Muscle of arm (tissue), 1 donor: ENCODE measurements at regions not wholly inside any gene's neighbourhood (a gene's known extent, or its start where the extent isn't known, plus 50 kb on each side); places are given as distances from the start of the nearest gene placed in this dataset.
"Not testable (repeated sequence)": the region's sequence is repeated elsewhere in the genome, so short reads cannot be mapped to it uniquely, and the experiment has no call there.

Source experiments
- DNase-seq: peaks from one replicate; pipeline ENCODE4 v3.0.0-alpha.2; 2013

- DNase-seq, result no peak
Observed at GRCh38 chr4:58871509-58871908, 1761.3 kb upstream of the IGFBP7 start.

GRCh38 chr4:58849026-58849425, 1738.8 kb upstream of the IGFBP7 start:
- DNase-seq, result no peak

DNA sequence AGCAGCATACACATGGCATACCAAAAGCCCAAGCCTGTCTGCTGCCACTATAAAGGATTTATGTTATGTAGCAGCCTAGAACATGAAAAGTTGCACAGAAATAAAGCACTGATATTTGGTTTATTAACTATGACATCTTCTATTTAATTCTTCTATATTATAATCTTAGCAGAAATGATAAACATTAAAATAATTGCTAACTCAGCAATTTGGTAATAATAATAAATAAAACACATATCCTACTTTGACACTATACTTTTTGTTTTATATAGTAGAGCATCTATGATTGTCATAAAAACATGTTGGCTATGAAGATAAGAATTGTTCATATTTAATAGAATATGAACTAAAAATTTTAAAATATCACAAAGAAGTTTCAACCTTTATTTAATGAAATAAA, 1733.3 kb upstream of the IGFBP7 start:
- no peak for DNase-seq

- DNase-seq, result no peak
Observed at GRCh38 chr4:58833126-58833525, 1722.9 kb upstream of the IGFBP7 start.

GRCh38 chr4:58825278-58825677, 1715.1 kb upstream of the IGFBP7 start:
- no peak for DNase-seq

DNA sequence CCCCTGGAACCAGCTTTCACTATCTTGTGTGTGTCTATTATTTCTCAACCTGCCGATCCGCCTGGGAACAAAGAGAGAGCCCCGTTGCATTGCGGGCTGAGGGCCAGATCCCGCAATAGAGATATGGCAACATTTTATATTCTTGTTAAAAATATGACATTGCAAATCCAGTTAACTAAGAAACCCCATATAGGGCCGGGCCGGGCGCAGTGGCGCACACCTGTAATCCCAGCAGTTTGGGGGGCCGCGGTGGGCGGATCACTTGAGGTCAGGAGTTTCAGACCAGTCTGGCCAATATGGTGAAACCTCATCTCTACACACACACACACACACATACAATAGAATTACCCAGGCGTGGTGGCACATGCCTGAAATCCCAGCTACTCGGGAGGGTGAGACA, 1708.4 kb upstream of the IGFBP7 start:
- not testable (repeated sequence) for DNase-seq

DNA sequence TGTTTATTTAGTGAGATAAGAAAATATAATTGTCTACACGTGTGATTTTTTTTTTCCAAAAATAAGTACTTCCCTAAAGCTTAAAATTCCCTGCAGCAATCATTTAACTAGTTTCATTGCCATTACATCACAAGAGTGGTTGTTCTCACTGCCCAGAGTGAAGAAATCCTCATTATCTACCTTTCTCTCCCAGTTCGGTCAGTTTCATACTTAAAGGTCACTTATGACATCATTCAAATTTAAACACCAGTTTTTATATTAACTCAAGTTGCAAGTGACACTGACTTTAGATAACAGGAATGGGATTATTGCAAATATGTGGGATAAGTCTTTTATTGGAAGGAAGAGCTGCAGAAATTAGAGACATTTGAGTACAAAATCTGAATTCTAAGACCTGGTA, 1699.8 kb upstream of the IGFBP7 start:
- DNase-seq, result no peak

DNA sequence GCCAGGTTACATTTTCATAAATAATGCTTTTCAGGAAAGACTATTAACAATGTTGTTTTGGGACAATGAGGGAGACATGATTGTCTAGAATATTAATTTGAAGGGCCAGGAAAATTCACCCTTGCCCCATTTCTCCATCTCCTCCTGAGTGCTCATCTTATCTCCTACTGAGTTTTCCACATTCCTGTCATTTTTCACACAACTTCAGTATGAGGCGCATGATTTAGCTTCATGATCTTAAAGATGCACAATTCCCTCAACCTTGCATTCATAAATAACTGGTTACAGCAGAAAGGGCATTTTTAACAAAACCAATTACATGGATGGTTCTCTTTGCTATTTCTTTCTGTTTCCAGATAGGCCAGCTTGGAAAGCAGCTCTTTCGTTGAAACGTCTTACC, 1699.2 kb upstream of the IGFBP7 start:
- no peak for DNase-seq

DNA sequence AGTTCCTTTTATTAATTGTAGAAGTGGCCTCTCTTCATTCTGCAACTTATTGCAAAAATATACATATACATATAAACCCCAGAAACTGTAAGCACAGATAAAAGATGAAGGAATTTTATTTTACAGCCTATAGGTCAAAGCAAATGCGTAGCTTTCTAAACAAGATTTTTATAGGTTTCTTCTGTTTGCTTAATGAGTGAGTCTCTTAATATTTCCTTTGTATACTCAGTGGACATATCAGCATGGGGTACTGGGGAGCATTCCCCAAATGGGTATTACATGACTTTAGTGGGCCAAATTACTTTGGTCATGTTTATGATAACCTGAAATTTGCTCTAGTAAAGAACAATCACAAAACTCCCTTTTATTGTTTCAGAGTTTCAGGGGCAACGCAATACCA, 1698.6 kb upstream of the IGFBP7 start:
- DNase-seq, result no peak

DNA sequence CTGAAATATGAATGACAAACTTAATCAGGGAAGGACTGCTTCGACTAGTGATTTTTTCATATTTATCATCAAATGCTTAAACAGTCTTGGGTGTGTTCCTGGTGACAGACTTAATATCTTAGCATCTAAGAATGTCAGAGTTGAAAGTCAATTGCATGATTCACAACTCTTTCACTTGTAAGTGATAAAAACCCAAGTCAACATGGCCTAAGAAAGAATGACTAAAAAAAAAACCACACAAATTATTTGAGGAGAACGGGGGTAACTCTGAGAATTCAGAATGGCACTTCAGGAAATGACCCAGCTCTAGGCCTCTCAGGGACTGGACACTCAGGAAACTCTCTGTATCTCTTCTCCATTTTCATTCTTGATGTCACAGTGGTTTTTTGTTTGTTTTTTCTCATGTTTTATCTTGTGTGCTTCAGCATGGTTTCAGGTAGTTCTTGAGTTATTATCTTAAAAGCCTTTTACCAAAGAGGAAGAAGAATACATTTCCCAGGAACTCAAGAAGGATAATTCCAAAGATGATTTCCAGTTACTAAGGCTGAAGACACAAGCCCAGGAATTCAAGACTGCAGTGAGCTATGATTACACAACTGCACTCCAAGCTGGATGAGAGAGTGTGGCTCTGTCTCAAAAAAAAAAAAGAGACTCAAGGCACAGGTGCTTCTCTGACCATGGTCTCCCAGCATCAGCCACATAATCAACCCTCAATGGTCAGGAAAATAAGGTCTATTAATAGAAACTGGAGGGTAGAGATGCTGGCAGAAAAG, 1697.8 kb upstream of the IGFBP7 start:
- DNase-seq, result no peak

GRCh38 chr4:58776627-58777026, 1666.4 kb upstream of the IGFBP7 start:
- DNase-seq, result no peak

- no peak for DNase-seq
Observed at GRCh38 chr4:58767598-58767997, 1657.4 kb upstream of the IGFBP7 start.

DNA sequence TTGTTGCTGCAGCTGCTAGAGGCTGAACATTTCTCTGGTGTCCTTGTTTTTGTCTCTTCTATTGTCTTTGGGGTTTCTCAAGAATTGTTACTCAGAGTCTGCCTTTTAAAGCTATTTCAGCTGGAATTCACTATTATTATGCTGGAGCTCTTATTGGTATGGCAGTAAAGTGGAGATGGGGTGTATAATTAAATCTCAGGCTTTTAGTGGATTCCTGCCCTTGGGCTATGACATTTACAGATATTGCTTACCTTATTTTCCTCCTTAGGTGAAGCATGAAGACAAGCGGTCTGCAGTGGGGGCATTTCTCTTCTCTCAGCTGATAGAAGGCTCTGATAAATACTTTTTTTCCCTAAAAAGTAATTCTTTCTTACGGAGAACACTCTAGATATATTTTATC, 1656.6 kb upstream of the IGFBP7 start:
- no peak for DNase-seq

GRCh38 chr4:58761563-58761962, 1651.4 kb upstream of the IGFBP7 start:
- DNase-seq, result no peak

DNA sequence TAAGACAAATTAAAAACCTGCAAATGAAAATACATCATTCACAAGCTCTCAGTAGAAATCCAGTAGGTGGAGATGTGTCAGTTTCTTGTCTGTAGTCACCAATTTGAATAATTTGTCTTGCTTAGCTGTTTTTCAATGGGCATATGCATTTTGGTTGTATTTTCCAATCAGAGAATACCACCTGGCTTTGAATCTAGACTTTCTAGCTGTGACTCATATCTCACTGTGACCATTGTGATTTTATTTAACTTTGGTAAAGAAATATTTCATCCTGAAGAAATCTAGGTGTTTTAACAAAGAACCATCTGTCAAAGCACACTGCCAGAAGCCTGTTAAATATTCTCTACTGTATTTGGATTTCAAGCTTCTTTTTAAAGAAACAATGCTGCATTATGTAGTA, 1650.6 kb upstream of the IGFBP7 start:
- no peak for DNase-seq

GRCh38 chr4:58760100-58760499, 1649.9 kb upstream of the IGFBP7 start:
- no peak for DNase-seq

DNA sequence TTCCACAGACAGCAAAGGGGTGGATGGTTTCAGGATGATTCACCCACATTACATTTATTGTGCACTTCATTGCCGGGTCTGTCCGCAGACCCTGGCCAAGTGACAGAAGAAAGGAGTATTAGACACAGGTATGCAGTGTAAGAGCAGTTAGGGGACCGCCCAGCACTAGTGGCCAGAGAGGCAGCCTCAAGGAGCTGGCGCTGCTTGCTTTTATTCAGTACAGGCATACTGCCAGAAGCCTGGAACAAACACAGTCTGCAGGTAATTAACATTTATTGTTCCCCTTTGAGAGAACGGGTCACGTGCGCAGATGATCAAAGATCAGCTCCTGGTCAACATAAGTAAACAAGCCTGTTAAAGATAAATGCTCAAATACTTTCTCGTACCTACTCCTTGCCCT, 1639.0 kb upstream of the IGFBP7 start:
- DNase-seq, result no peak

DNA sequence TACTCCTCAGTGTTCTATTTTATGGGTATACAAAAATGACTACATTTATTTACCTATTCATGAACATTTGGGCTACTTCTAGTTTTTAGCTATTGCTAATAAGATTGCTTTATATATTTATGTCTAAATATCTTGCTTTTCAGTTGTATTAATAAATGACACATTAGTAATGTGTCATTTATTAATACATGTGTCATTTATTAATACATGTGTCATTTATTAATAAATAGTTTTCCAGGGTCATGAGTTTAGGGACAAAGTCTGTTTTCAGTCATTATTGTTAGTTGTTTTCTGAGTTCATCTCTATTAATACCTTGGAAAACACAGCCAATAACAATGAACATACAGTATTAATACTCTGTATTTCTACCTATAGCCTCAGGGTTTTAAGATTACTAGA, 1630.7 kb upstream of the IGFBP7 start:
- no peak for DNase-seq

DNA sequence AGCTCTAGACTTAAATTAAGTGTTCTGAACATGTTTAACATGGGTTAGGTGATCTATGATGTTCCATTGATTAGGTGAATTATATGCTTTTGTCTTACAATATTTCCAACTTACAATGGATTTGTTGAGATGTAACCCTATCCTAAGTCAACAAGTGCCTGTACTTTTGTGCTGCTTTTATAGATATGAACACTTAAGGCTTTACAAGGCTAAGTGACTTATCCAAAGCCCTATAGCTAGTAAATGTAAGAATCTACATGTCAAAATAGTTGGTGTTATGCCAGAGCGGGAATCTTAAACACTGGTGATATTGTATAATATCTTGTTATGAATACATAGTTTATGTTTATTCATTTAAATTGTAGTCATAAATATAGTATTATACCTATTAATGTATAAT, 1629.1 kb upstream of the IGFBP7 start:
- no peak for DNase-seq

DNA sequence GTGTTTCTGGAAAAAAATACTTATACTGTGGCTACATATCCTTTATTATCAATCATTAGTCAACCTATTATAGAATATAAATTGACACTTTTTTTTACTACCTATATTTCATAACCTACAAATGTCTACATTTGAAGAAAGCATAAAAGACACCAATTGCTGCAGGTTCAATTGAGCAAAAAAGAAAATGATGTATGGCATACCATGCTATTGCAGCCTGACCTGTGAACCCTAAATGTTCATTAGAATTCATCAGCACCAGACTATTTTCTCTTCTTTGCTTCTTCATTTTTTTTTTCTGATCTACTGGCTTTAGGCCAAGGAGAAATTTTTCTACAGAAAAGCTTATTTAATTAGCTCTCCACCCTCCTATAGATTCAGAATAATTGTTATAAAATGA, 1628.2 kb upstream of the IGFBP7 start:
- DNase-seq, result no peak

DNA sequence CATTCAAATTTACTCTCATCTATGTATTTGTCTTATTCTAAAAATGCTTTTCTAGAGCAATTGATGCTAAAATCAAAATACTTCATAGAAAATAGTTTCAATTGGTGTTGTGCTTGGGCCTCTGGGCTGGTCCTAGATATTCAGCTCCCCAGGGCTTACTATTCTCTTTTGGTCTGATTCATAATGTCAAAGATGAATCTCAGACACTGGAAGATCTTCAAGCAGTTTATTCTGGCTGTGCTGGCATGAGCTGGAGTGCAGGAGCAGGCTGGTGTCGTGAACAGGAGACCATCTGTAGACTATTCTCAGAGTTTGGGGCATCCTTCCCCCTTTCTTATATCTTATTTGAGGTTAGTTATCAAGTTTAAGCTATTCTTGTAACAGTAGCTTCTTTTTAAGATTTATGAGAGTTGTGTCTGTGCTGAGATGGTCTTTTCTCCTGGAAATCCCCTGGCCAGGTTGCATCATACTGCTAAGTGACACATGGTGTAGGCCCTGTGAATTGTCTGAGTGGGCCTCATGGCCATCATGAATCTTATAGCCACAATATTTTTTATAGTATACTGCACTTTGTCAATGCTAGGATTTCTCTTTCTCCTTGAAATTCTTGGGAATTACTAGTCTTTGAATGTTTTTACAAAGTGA, 1624.0 kb upstream of the IGFBP7 start:
- DNase-seq, result no peak

- DNase-seq, result no peak
Observed at GRCh38 chr4:58732973-58733372, 1622.8 kb upstream of the IGFBP7 start.

- no peak for DNase-seq
Observed at GRCh38 chr4:58723954-58724353, 1613.8 kb upstream of the IGFBP7 start.

DNA sequence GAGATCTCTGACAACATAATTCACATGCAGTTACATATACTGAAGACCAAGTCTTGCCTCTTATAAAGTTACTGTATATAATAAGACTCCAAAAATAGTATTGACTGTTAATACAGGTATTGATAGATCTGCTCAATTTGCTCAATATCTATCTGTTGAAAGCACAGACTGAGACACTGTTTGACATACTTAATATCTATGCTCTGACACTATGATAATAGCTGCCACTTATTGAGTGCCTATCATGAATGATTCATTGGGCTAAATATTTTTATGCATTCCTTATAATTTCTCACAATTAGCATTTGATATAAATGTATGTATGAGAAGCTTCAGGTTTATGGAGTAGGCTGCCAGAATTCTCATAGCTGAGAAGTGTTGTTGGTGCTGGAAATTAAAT, 1600.9 kb upstream of the IGFBP7 start:
- DNase-seq, result no peak
